GM23338 (cell line): ENCODE measurements at regions not wholly inside any gene's neighbourhood (a gene's known extent, or its start where the extent isn't known, plus 50 kb on each side); places are given as distances from the start of the nearest gene placed in this dataset.

Source experiments
- CREB1 ChIP-seq: fragments of 250-450 bp; sonication (Bioruptor Pico); IDR thresholded peaks from 2 replicates; pipeline ENCODE4 v1.5.0; 2020; ENCODE audit warnings: low read depth, mild to moderate bottlenecking, moderate library complexity
- JUNB ChIP-seq: IDR thresholded peaks from one replicate; pipeline ENCODE4 v1.6.1; 2016; ENCODE audit warnings: antibody characterized with exemption; ENCODE audit not compliant: unreplicated experiment
- POLR2AphosphoS5 ChIP-seq: IDR thresholded peaks from 2 replicates; pipeline ENCODE4 v1.6.1; 2016; ENCODE audit warnings: antibody characterized with exemption, low read depth
- STAT1 ChIP-seq: IDR thresholded peaks from one replicate; pipeline ENCODE4 v1.6.1; 2016; ENCODE audit warnings: antibody characterized with exemption; ENCODE audit not compliant: unreplicated experiment
- ZNF114 ChIP-seq: fragments of 250-450 bp; sonication (Bioruptor Pico); IDR thresholded peaks from 2 replicates; pipeline ENCODE4 v1.5.0; 2020; ENCODE audit warnings: mild to moderate bottlenecking, moderate library complexity
- TF ChIP-seq, protein P1 (sequence below): fragments of 250-450 bp; sonication (Bioruptor Pico); IDR thresholded peaks from 2 replicates; pipeline ENCODE4 v1.5.0; 2020; ENCODE audit warnings: mild to moderate bottlenecking, moderate library complexity
- TF ChIP-seq, protein P2 (sequence below): IDR thresholded peaks from 2 replicates; pipeline ENCODE4 v1.6.1; 2016; ENCODE audit warnings: antibody characterized with exemption
- TF ChIP-seq, protein P3 (sequence below): IDR thresholded peaks from one replicate; pipeline ENCODE4 v1.6.1; 2018; ENCODE audit warnings: antibody characterized with exemption; ENCODE audit not compliant: unreplicated experiment

DNA sequence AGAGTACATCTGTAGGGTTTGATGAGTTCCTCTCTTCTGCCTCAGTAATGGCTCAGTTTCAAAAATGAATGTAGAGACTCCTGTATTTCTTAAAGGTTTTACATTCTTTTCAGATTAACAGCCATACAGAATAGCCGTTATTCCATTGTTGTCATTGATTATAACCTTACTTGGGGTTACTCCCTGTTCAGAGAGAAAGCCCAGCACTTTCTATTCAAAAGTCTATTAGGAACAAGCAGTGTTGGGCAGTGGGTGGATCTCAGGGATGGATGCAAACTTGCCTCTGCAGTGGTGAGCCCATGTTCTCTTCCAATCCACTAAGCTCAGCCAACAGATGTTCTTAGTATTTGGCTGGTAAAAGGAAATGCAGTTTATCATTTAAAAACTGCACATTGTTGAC, 342.6 kb upstream of the E2F7 start (continued):
- TF ChIP-seq, protein P1, sequence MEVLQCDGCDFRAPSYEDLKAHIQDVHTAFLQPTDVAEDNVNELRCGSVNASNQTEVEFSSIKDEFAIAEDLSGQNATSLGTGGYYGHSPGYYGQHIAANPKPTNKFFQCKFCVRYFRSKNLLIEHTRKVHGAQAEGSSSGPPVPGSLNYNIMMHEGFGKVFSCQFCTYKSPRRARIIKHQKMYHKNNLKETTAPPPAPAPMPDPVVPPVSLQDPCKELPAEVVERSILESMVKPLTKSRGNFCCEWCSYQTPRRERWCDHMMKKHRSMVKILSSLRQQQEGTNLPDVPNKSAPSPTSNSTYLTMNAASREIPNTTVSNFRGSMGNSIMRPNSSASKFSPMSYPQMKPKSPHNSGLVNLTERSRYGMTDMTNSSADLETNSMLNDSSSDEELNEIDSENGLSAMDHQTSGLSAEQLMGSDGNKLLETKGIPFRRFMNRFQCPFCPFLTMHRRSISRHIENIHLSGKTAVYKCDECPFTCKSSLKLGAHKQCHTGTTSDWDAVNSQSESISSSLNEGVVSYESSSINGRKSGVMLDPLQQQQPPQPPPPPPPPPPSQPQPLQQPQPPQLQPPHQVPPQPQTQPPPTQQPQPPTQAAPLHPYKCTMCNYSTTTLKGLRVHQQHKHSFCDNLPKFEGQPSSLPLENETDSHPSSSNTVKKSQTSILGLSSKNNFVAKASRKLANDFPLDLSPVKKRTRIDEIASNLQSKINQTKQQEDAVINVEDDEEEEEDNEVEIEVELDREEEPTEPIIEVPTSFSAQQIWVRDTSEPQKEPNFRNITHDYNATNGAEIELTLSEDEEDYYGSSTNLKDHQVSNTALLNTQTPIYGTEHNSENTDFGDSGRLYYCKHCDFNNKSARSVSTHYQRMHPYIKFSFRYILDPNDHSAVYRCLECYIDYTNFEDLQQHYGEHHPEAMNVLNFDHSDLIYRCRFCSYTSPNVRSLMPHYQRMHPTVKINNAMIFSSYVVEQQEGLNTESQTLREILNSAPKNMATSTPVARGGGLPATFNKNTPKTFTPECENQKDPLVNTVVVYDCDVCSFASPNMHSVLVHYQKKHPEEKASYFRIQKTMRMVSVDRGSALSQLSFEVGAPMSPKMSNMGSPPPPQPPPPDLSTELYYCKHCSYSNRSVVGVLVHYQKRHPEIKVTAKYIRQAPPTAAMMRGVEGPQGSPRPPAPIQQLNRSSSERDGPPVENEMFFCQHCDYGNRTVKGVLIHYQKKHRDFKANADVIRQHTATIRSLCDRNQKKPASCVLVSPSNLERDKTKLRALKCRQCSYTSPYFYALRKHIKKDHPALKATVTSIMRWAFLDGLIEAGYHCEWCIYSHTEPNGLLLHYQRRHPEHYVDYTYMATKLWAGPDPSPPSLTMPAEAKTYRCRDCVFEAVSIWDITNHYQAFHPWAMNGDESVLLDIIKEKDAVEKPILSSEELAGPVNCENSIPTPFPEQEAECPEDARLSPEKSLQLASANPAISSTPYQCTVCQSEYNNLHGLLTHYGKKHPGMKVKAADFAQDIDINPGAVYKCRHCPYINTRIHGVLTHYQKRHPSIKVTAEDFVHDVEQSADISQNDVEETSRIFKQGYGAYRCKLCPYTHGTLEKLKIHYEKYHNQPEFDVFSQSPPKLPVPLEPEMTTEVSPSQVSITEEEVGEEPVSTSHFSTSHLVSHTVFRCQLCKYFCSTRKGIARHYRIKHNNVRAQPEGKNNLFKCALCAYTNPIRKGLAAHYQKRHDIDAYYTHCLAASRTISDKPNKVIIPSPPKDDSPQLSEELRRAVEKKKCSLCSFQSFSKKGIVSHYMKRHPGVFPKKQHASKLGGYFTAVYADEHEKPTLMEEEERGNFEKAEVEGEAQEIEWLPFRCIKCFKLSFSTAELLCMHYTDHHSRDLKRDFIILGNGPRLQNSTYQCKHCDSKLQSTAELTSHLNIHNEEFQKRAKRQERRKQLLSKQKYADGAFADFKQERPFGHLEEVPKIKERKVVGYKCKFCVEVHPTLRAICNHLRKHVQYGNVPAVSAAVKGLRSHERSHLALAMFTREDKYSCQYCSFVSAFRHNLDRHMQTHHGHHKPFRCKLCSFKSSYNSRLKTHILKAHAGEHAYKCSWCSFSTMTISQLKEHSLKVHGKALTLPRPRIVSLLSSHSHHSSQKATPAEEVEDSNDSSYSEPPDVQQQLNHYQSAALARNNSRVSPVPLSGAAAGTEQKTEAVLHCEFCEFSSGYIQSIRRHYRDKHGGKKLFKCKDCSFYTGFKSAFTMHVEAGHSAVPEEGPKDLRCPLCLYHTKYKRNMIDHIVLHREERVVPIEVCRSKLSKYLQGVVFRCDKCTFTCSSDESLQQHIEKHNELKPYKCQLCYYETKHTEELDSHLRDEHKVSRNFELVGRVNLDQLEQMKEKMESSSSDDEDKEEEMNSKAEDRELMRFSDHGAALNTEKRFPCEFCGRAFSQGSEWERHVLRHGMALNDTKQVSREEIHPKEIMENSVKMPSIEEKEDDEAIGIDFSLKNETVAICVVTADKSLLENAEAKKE = no peak
- TF ChIP-seq JUNB (no peak), POLR2AphosphoS5 (no peak), ZNF114 (CRISPR knock-in tag) (no peak), STAT1 (no peak), CREB1 (CRISPR knock-in tag) (no peak)
- TF ChIP-seq, protein P2, sequence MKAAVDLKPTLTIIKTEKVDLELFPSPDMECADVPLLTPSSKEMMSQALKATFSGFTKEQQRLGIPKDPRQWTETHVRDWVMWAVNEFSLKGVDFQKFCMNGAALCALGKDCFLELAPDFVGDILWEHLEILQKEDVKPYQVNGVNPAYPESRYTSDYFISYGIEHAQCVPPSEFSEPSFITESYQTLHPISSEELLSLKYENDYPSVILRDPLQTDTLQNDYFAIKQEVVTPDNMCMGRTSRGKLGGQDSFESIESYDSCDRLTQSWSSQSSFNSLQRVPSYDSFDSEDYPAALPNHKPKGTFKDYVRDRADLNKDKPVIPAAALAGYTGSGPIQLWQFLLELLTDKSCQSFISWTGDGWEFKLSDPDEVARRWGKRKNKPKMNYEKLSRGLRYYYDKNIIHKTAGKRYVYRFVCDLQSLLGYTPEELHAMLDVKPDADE = no peak
- TF ChIP-seq, protein P3, sequence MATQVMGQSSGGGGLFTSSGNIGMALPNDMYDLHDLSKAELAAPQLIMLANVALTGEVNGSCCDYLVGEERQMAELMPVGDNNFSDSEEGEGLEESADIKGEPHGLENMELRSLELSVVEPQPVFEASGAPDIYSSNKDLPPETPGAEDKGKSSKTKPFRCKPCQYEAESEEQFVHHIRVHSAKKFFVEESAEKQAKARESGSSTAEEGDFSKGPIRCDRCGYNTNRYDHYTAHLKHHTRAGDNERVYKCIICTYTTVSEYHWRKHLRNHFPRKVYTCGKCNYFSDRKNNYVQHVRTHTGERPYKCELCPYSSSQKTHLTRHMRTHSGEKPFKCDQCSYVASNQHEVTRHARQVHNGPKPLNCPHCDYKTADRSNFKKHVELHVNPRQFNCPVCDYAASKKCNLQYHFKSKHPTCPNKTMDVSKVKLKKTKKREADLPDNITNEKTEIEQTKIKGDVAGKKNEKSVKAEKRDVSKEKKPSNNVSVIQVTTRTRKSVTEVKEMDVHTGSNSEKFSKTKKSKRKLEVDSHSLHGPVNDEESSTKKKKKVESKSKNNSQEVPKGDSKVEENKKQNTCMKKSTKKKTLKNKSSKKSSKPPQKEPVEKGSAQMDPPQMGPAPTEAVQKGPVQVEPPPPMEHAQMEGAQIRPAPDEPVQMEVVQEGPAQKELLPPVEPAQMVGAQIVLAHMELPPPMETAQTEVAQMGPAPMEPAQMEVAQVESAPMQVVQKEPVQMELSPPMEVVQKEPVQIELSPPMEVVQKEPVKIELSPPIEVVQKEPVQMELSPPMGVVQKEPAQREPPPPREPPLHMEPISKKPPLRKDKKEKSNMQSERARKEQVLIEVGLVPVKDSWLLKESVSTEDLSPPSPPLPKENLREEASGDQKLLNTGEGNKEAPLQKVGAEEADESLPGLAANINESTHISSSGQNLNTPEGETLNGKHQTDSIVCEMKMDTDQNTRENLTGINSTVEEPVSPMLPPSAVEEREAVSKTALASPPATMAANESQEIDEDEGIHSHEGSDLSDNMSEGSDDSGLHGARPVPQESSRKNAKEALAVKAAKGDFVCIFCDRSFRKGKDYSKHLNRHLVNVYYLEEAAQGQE = no peak
